ENCODE measurements at regions not wholly inside any gene's neighbourhood (a gene's known extent, or its start where the extent isn't known, plus 50 kb on each side); places are given as distances from the start of the nearest gene placed in this dataset.
A peak's percentile ranks its signal among the peaks of the same experiment; 100 is the strongest.

DNA sequence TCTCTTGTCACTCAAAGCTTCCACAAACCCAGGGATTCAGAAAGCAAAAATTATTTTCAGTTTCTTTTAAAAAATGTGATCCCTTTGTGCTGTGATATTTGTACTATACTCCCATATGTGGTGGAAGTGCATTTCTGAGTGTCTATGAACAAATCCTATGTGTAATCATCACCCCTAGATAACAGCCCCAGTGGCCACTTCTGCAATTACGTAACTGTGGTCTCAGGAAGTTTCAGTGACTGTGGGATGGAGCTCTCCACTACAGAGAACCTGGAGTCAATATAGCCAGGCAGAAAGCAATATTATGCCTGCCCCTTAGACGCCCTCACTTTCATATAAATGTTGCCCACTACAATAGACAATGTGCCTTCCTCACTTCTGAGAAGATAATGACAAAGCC lies 1101.7 kb upstream of the GHITM start:
- H3K36me3 Mint-ChIP-seq (ENCODE audit: low read depth, unreplicated experiment): no peaks in the 10 kb centered on the region
- FAIRE-seq (no peak), DNase-seq (ENCODE audit: low read depth) (peak; percentile 2)
- no peaks in the 10 kb centered on the region for H3K36me3 ChIP-seq (ENCODE audit: insufficient read depth, low read length)
- TF ChIP-seq, protein P1, sequence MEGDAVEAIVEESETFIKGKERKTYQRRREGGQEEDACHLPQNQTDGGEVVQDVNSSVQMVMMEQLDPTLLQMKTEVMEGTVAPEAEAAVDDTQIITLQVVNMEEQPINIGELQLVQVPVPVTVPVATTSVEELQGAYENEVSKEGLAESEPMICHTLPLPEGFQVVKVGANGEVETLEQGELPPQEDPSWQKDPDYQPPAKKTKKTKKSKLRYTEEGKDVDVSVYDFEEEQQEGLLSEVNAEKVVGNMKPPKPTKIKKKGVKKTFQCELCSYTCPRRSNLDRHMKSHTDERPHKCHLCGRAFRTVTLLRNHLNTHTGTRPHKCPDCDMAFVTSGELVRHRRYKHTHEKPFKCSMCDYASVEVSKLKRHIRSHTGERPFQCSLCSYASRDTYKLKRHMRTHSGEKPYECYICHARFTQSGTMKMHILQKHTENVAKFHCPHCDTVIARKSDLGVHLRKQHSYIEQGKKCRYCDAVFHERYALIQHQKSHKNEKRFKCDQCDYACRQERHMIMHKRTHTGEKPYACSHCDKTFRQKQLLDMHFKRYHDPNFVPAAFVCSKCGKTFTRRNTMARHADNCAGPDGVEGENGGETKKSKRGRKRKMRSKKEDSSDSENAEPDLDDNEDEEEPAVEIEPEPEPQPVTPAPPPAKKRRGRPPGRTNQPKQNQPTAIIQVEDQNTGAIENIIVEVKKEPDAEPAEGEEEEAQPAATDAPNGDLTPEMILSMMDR (IDR thresholded peaks at IDR 0.05; ENCODE audit: insufficient read depth, low read depth, low read length): peak; percentile 11
- no peak for TF ChIP-seq EZH2 (IDR thresholded peaks at IDR 0.05; ENCODE audit: insufficient read depth, low read length)
- no peak overlapping the region for H3K4me2 ChIP-seq (ENCODE audit: low read length)
- H3K27ac ChIP-seq (ENCODE audit: low read depth, low read length): no peak overlapping the region
- H3K4me3 Mint-ChIP-seq (ENCODE audit: unreplicated experiment): no peak overlapping the region
- H3K79me2 ChIP-seq (ENCODE audit: insufficient read depth, low read length): no peaks in the 10 kb centered on the region
- H3K27me3 ChIP-seq (ENCODE audit: insufficient read depth, low read length): no peaks in the 10 kb centered on the region
- H2AFZ ChIP-seq (ENCODE audit: low read depth, low read length): no peak overlapping the region
- H3K9me3 Mint-ChIP-seq (ENCODE audit: unreplicated experiment): peaks cover 3% of the 10 kb centered on the region
- no peaks in the 10 kb centered on the region for H3K4me1 ChIP-seq (ENCODE audit: insufficient read depth, low read length)
- no peaks in the 10 kb centered on the region for H3K4me1 Mint-ChIP-seq (ENCODE audit: low read depth, unreplicated experiment)
- no peak overlapping the region for H3K4me3 ChIP-seq (ENCODE audit: insufficient read depth, low read depth, low read length)
- no peak overlapping the region for H3K9ac ChIP-seq (ENCODE audit: low read length)
- no peaks in the 10 kb centered on the region for H3K27me3 Mint-ChIP-seq (ENCODE audit: low read depth, unreplicated experiment)
- H4K20me1 ChIP-seq (ENCODE audit: insufficient read depth, low read length): no peaks in the 10 kb centered on the region
- H3K9me3 ChIP-seq (ENCODE audit: insufficient read depth, low read depth, low read length): no peaks in the 10 kb centered on the region
- H3K27ac Mint-ChIP-seq (ENCODE audit: unreplicated experiment): no peak overlapping the region

DNA sequence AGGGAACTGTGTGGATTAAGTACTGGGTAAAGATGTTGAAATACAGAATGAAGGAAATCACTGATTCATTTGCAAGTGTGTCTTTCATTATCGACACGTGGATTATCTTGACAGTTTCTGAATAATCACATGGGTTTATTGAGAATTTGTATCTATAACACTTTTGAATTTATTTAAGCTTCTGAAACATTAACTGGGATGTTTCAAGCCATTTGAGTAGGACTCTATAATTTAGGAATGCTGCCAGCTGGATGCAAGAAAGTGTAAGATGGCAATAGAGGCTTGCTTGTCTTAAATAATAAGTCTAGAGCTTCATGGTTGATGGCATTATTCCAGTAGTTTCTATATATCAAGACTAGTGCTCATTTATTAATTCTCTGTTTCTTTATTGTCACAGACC lies 1100.7 kb upstream of the GHITM start:
- Mint-ChIP-seq H3K4me3 (ENCODE audit: unreplicated experiment) (no peak overlapping the region), H3K9me3 (ENCODE audit: unreplicated experiment) (peaks cover 3% of the 10 kb centered on the region), H3K27ac (ENCODE audit: unreplicated experiment) (no peak overlapping the region), H3K27me3 (ENCODE audit: low read depth, unreplicated experiment) (no peaks in the 10 kb centered on the region), H3K36me3 (ENCODE audit: low read depth, unreplicated experiment) (no peaks in the 10 kb centered on the region), H3K4me1 (ENCODE audit: low read depth, unreplicated experiment) (no peaks in the 10 kb centered on the region)
- Histone ChIP-seq H3K4me3 (ENCODE audit: insufficient read depth, low read depth, low read length) (no peak overlapping the region), H3K27ac (ENCODE audit: low read depth, low read length) (no peak overlapping the region), H3K4me1 (ENCODE audit: insufficient read depth, low read length) (no peaks in the 10 kb centered on the region), H3K9me3 (ENCODE audit: insufficient read depth, low read depth, low read length) (no peaks in the 10 kb centered on the region), H3K27me3 (ENCODE audit: insufficient read depth, low read length) (no peaks in the 10 kb centered on the region), H4K20me1 (ENCODE audit: insufficient read depth, low read length) (no peaks in the 10 kb centered on the region), H2AFZ (ENCODE audit: low read depth, low read length) (no peak overlapping the region), H3K9ac (ENCODE audit: low read length) (no peak overlapping the region), H3K4me2 (ENCODE audit: low read length) (no peak overlapping the region), H3K36me3 (ENCODE audit: insufficient read depth, low read length) (no peaks in the 10 kb centered on the region), H3K79me2 (ENCODE audit: insufficient read depth, low read length) (no peaks in the 10 kb centered on the region)
- no peak for FAIRE-seq
- TF ChIP-seq, protein P1 (IDR thresholded peaks at IDR 0.05; ENCODE audit: insufficient read depth, low read depth, low read length): no peak
- no peak for TF ChIP-seq EZH2 (IDR thresholded peaks at IDR 0.05; ENCODE audit: insufficient read depth, low read length)
- DNase-seq (ENCODE audit: low read depth): no peak

DNA sequence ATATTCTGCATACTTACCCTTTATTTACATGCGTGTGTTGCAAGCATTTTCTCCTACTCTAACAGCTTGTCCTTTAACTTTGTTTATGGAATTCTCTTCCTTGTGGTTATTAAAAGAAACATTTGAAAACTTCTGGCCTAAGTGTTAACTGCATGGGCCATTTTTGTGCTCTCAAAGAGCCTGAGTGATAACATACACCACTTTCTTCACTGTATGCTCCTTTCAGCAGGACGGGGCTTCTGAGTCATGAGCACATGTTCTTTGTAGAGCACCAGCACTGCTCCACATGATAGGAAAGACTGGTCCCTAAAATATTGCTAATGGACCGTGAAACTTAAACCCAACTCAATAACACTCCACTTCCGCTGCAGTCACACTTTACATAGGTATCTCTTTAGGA lies 1093.6 kb upstream of the GHITM start:
- H3K4me2 ChIP-seq (ENCODE audit: low read length): no peak overlapping the region
- no peak for DNase-seq (ENCODE audit: low read depth)
- no peak overlapping the region for H3K27ac ChIP-seq (ENCODE audit: low read depth, low read length)
- Mint-ChIP-seq H3K9me3 (ENCODE audit: unreplicated experiment) (no peaks in the 10 kb centered on the region), H3K4me1 (ENCODE audit: low read depth, unreplicated experiment) (no peaks in the 10 kb centered on the region), H3K36me3 (ENCODE audit: low read depth, unreplicated experiment) (no peaks in the 10 kb centered on the region), H3K27me3 (ENCODE audit: low read depth, unreplicated experiment) (no peaks in the 10 kb centered on the region), H3K4me3 (ENCODE audit: unreplicated experiment) (no peak overlapping the region), H3K27ac (ENCODE audit: unreplicated experiment) (no peak overlapping the region)
- no peaks in the 10 kb centered on the region for H3K36me3 ChIP-seq (ENCODE audit: insufficient read depth, low read length)
- no peak for FAIRE-seq
- TF ChIP-seq EZH2 (IDR thresholded peaks at IDR 0.05; ENCODE audit: insufficient read depth, low read length): no peak
- TF ChIP-seq, protein P1 (IDR thresholded peaks at IDR 0.05; ENCODE audit: insufficient read depth, low read depth, low read length): no peak
- no peaks in the 10 kb centered on the region for H3K9me3 ChIP-seq (ENCODE audit: insufficient read depth, low read depth, low read length)
- no peaks in the 10 kb centered on the region for H3K4me1 ChIP-seq (ENCODE audit: insufficient read depth, low read length)
- no peak overlapping the region for H3K9ac ChIP-seq (ENCODE audit: low read length)
- no peaks in the 10 kb centered on the region for H3K27me3 ChIP-seq (ENCODE audit: insufficient read depth, low read length)
- H4K20me1 ChIP-seq (ENCODE audit: insufficient read depth, low read length): no peaks in the 10 kb centered on the region
- H3K4me3 ChIP-seq (ENCODE audit: insufficient read depth, low read depth, low read length): no peak overlapping the region
- H2AFZ ChIP-seq (ENCODE audit: low read depth, low read length): no peak overlapping the region
- H3K79me2 ChIP-seq (ENCODE audit: insufficient read depth, low read length): no peaks in the 10 kb centered on the region
